SK-N-SH treated with all-trans-retinoic acid at 6 μM for 48 hours (cell line): ENCODE measurements at regions not wholly inside any gene's neighbourhood (a gene's known extent, or its start where the extent isn't known, plus 50 kb on each side); places are given as distances from the start of the nearest gene placed in this dataset.

ENCODE experiments used
- ATAC-seq: fragments of 200-7000 bp; cut with Tn5 transposase; 3 replicates; pipeline ENCODE4 v1.9.1; 2020; ENCODE audit warnings: mild to moderate bottlenecking, moderate library complexity
- BACH2 ChIP-seq: fragments of 250-450 bp; sonication (Bioruptor Pico); IDR thresholded peaks from 2 replicates; pipeline ENCODE4 v1.9.0; 2021; ENCODE audit warnings: mild to moderate bottlenecking, borderline replicate concordance
- CREB5 ChIP-seq: fragments of 250-450 bp; sonication (Bioruptor Pico); IDR thresholded peaks from 2 replicates; pipeline ENCODE4 v1.5.1; 2020; ENCODE audit warnings: low read depth, mild to moderate bottlenecking, moderate library complexity
- CSDC2 ChIP-seq: fragments of 250-450 bp; sonication (Bioruptor Pico); IDR thresholded peaks from 2 replicates; pipeline ENCODE4 v1.5.0; 2020; ENCODE audit warnings: mild to moderate bottlenecking, moderate library complexity
- ESRRG ChIP-seq: fragments of 250-450 bp; sonication (Bioruptor Pico); IDR thresholded peaks from 2 replicates; pipeline ENCODE4 v1.6.1; 2021; ENCODE audit warnings: mild to moderate bottlenecking
- GLIS3 ChIP-seq: fragments of 250-450 bp; sonication (Bioruptor Pico); IDR thresholded peaks from 2 replicates; pipeline ENCODE4 v1.5.0; 2020; ENCODE audit warnings: mild to moderate bottlenecking, moderate library complexity
- ISL1 ChIP-seq: fragments of 250-450 bp; sonication (Bioruptor Pico); IDR thresholded peaks from 2 replicates; pipeline ENCODE4 v2.1.2; 2022; ENCODE audit warnings: mild to moderate bottlenecking, moderate library complexity
- OSR1 ChIP-seq: fragments of 250-450 bp; sonication (Bioruptor Pico); IDR thresholded peaks from 2 replicates; pipeline ENCODE4 v1.8.0; 2022; ENCODE audit warnings: moderate library complexity, mild to moderate bottlenecking, inconsistent platforms
- POU6F1 ChIP-seq: fragments of 250-450 bp; sonication (Bioruptor Pico); IDR thresholded peaks from 2 replicates; pipeline ENCODE4 v1.8.0; 2021; ENCODE audit warnings: low read depth, mild to moderate bottlenecking, moderate library complexity, borderline replicate concordance
- PPARA ChIP-seq: fragments of 250-450 bp; sonication (Bioruptor Pico); IDR thresholded peaks from 2 replicates; pipeline ENCODE4 v1.5.0; 2020; ENCODE audit warnings: mild to moderate bottlenecking, borderline replicate concordance
- RARB ChIP-seq: fragments of 250-450 bp; sonication (Bioruptor Pico); IDR thresholded peaks from 2 replicates; pipeline ENCODE4 v1.8.0; 2021; ENCODE audit warnings: mild to moderate bottlenecking, moderate library complexity
- SNAI2 ChIP-seq: fragments of 250-450 bp; sonication (Bioruptor Pico); IDR thresholded peaks from 2 replicates; pipeline ENCODE4 v1.5.0; 2020; ENCODE audit warnings: mild to moderate bottlenecking, moderate library complexity
- TOX ChIP-seq: fragments of 250-450 bp; sonication (Bioruptor Pico); IDR thresholded peaks from 2 replicates; pipeline ENCODE4 v1.8.0; 2021; ENCODE audit warnings: mild to moderate bottlenecking, moderate library complexity, borderline replicate concordance
- ZC3H10 ChIP-seq: fragments of 250-450 bp; sonication (Bioruptor Pico); IDR thresholded peaks from 2 replicates; pipeline ENCODE4 v1.5.1; 2021; ENCODE audit warnings: mild to moderate bottlenecking, moderate library complexity
- ZFP3 ChIP-seq: fragments of 250-450 bp; sonication (Bioruptor Pico); IDR thresholded peaks from 2 replicates; pipeline ENCODE4 v1.5.0; 2020; ENCODE audit warnings: mild to moderate bottlenecking, moderate library complexity
- ZFP30 ChIP-seq: fragments of 450-650 bp; formaldehyde crosslinking; IDR thresholded peaks from 2 replicates; pipeline ENCODE4 v1.5.0; 2022; ENCODE audit warnings: mild to moderate bottlenecking, moderate library complexity
- ZNF565 ChIP-seq: fragments of 450-650 bp; formaldehyde crosslinking; conservative IDR thresholded peaks from 2 replicates; pipeline ENCODE4 v1.5.0; 2020; ENCODE audit warnings: low read depth, mild to moderate bottlenecking, moderate library complexity
- ZNF70 ChIP-seq: fragments of 450-650 bp; formaldehyde crosslinking; IDR thresholded peaks from 2 replicates; pipeline ENCODE4 v1.5.0; 2020; ENCODE audit warnings: mild to moderate bottlenecking, moderate library complexity
- ZNF8 ChIP-seq: fragments of 450-650 bp; formaldehyde crosslinking; IDR thresholded peaks from 2 replicates; pipeline ENCODE4 v1.5.0; 2020; ENCODE audit warnings: mild to moderate bottlenecking, moderate library complexity
- TF ChIP-seq, protein P1 (sequence below): fragments of 250-450 bp; sonication (Bioruptor Pico); IDR thresholded peaks from 2 replicates; pipeline ENCODE4 v1.5.1; 2021; ENCODE audit warnings: mild to moderate bottlenecking, moderate library complexity
- TF ChIP-seq, protein P2 (sequence below): fragments of 250-450 bp; sonication (Bioruptor Pico); IDR thresholded peaks from 2 replicates; pipeline ENCODE4 v1.5.0; 2020; ENCODE audit warnings: mild to moderate bottlenecking, moderate library complexity
- TF ChIP-seq, protein P3 (sequence below): fragments of 250-450 bp; sonication (Bioruptor Pico); IDR thresholded peaks from 2 replicates; pipeline ENCODE4 v1.8.0; 2020; ENCODE audit warnings: mild to moderate bottlenecking, moderate library complexity, borderline replicate concordance

- ATAC-seq = no peak
- TF ChIP-seq ZFP30 (CRISPR knock-in tag) (no peak), PPARA (CRISPR knock-in tag) (no peak), SNAI2 (no peak), ISL1 (no peak), OSR1 (CRISPR knock-in tag) (no peak), ZNF70 (CRISPR knock-in tag) (no peak)
Observed at GRCh38 chr4:160709026-160709425, 1454.8 kb downstream of the FSTL5 start.

DNA sequence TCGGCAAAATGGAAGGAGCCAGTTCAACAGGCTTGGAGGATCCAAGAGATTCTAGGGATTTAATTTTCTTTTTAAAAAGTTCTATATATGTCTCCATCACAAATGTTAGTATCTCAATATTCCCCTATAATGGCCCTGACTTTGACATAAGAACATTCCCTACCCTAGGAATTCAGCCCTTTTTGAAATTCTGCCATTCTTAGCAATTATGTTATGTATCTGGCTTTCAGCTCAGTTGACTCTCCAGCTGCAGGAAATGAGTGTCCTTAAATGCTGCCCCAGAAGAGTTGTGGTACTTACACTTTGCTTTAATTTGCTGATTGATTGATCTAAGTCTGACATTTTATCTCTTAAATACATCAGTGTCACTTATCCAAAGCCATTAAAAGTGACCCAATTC, 1454.3 kb downstream of the FSTL5 start:
- TF ChIP-seq ZFP30 (CRISPR knock-in tag) = no peak
- TF ChIP-seq PPARA (CRISPR knock-in tag) = no peak
- TF ChIP-seq GLIS3 = no peak
- no peak for TF ChIP-seq ZNF565 (CRISPR knock-in tag)
- no peak for TF ChIP-seq TOX
- no peak for TF ChIP-seq SNAI2
- TF ChIP-seq ZC3H10 (CRISPR knock-in tag) = no peak
- no peak for TF ChIP-seq ZNF70 (CRISPR knock-in tag)
- no peak for TF ChIP-seq POU6F1 (CRISPR knock-in tag)
- no peak for TF ChIP-seq CREB5 (CRISPR knock-in tag)
- TF ChIP-seq, protein P1, sequence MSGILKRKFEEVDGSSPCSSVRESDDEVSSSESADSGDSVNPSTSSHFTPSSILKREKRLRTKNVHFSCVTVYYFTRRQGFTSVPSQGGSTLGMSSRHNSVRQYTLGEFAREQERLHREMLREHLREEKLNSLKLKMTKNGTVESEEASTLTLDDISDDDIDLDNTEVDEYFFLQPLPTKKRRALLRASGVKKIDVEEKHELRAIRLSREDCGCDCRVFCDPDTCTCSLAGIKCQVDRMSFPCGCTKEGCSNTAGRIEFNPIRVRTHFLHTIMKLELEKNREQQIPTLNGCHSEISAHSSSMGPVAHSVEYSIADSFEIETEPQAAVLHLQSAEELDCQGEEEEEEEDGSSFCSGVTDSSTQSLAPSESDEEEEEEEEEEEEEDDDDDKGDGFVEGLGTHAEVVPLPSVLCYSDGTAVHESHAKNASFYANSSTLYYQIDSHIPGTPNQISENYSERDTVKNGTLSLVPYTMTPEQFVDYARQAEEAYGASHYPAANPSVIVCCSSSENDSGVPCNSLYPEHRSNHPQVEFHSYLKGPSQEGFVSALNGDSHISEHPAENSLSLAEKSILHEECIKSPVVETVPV = no peak
- no peak for ATAC-seq

GRCh38 chr4:160716551-160716950, 1447.2 kb downstream of the FSTL5 start:
- TF ChIP-seq ISL1 (no peak), SNAI2 (no peak), OSR1 (CRISPR knock-in tag) (no peak), CSDC2 (CRISPR knock-in tag) (no peak), CREB5 (CRISPR knock-in tag) (no peak), ZNF8 (CRISPR knock-in tag) (no peak), ZNF565 (CRISPR knock-in tag) (no peak), POU6F1 (CRISPR knock-in tag) (no peak), BACH2 (CRISPR knock-in tag) (no peak), ZFP3 (CRISPR knock-in tag) (no peak), RARB (CRISPR knock-in tag) (no peak), ESRRG (CRISPR knock-in tag) (no peak), PPARA (CRISPR knock-in tag) (no peak), ZC3H10 (CRISPR knock-in tag) (no peak), GLIS3 (no peak)
- TF ChIP-seq, protein P2, sequence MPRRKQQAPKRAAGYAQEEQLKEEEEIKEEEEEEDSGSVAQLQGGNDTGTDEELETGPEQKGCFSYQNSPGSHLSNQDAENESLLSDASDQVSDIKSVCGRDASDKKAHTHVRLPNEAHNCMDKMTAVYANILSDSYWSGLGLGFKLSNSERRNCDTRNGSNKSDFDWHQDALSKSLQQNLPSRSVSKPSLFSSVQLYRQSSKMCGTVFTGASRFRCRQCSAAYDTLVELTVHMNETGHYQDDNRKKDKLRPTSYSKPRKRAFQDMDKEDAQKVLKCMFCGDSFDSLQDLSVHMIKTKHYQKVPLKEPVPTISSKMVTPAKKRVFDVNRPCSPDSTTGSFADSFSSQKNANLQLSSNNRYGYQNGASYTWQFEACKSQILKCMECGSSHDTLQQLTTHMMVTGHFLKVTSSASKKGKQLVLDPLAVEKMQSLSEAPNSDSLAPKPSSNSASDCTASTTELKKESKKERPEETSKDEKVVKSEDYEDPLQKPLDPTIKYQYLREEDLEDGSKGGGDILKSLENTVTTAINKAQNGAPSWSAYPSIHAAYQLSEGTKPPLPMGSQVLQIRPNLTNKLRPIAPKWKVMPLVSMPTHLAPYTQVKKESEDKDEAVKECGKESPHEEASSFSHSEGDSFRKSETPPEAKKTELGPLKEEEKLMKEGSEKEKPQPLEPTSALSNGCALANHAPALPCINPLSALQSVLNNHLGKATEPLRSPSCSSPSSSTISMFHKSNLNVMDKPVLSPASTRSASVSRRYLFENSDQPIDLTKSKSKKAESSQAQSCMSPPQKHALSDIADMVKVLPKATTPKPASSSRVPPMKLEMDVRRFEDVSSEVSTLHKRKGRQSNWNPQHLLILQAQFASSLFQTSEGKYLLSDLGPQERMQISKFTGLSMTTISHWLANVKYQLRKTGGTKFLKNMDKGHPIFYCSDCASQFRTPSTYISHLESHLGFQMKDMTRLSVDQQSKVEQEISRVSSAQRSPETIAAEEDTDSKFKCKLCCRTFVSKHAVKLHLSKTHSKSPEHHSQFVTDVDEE (CRISPR knock-in tag) = no peak
- TF ChIP-seq, protein P1 = no peak
- TF ChIP-seq, protein P3, sequence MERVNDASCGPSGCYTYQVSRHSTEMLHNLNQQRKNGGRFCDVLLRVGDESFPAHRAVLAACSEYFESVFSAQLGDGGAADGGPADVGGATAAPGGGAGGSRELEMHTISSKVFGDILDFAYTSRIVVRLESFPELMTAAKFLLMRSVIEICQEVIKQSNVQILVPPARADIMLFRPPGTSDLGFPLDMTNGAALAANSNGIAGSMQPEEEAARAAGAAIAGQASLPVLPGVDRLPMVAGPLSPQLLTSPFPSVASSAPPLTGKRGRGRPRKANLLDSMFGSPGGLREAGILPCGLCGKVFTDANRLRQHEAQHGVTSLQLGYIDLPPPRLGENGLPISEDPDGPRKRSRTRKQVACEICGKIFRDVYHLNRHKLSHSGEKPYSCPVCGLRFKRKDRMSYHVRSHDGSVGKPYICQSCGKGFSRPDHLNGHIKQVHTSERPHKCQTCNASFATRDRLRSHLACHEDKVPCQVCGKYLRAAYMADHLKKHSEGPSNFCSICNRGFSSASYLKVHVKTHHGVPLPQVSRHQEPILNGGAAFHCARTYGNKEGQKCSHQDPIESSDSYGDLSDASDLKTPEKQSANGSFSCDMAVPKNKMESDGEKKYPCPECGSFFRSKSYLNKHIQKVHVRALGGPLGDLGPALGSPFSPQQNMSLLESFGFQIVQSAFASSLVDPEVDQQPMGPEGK (CRISPR knock-in tag) = no peak
- no peak for ATAC-seq
